SU-DHL-6 (cell line): ENCODE measurements at regions not wholly inside any gene's neighbourhood (a gene's known extent, or its start where the extent isn't known, plus 50 kb on each side); places are given as distances from the start of the nearest gene placed in this dataset.

Experiments used
- H2AFZ ChIP-seq: fragments of 200-600 bp; sonication (generic); 2 replicates; pipeline ENCODE4 v1.6.1; 2014; ENCODE audit warnings: low read depth, mild to moderate bottlenecking, moderate library complexity, mixed read lengths, antibody characterized with exemption, low read length; ENCODE audit not compliant: severe bottlenecking
- H3F3A ChIP-seq: fragments of 200-600 bp; shearing (Covaris generic); 2 replicates; pipeline ENCODE4 v1.6.0; 2016; ENCODE audit warnings: antibody characterized with exemption, mild to moderate bottlenecking; ENCODE audit not compliant: insufficient read depth
- H3K27ac ChIP-seq: fragments of 200-600 bp; sonication (generic); 2 replicates; pipeline ENCODE4 v1.5.1; 2016; ENCODE audit warnings: low read depth, mild to moderate bottlenecking, low read length, moderate library complexity, mixed read lengths
- H3K27me3 ChIP-seq: fragments of 200-600 bp; sonication (generic), shearing (Covaris generic); 2 replicates; pipeline ENCODE4 v1.6.0; 2014; ENCODE audit warnings: mild to moderate bottlenecking, low read length
- H3K36me3 ChIP-seq: fragments of 200-600 bp; sonication (generic); 2 replicates; pipeline ENCODE4 v1.6.1; 2014; ENCODE audit warnings: mild to moderate bottlenecking, low read length, mixed read lengths
- H3K4me2 ChIP-seq: fragments of 300-600, 200-600 bp; shearing (Covaris generic), sonication (generic); 2 replicates; pipeline ENCODE4 v1.6.0; 2014; ENCODE audit warnings: low read length, low read depth, mild to moderate bottlenecking; ENCODE audit not compliant: poor library complexity, severe bottlenecking
- H3K4me3 ChIP-seq: fragments of 200-600 bp; sonication (generic); 2 replicates; pipeline ENCODE4 v1.5.1; 2014; ENCODE audit warnings: antibody characterized with exemption, low read length, mild to moderate bottlenecking, mixed read lengths; ENCODE audit not compliant: insufficient read depth, poor library complexity, severe bottlenecking
- H3K79me2 ChIP-seq: fragments of 200-600 bp; sonication (generic); 2 replicates; pipeline ENCODE4 v1.6.1; 2014; ENCODE audit warnings: mild to moderate bottlenecking, low read length, moderate library complexity; ENCODE audit not compliant: insufficient read depth
- H3K9ac ChIP-seq: fragments of 200-600 bp; sonication (generic); 2 replicates; pipeline ENCODE4 v1.7.0; 2014; ENCODE audit warnings: mild to moderate bottlenecking, low read length
- H3K9me2 ChIP-seq: fragments of 200-600 bp; sonication (generic); replicated peaks from 2 replicates; pipeline ENCODE4 v1.6.1; 2014; ENCODE audit warnings: low read length; ENCODE audit not compliant: insufficient read depth
- H3K9me3 ChIP-seq: fragments of 200-600 bp; sonication (generic); 2 replicates; pipeline ENCODE4 v1.6.1; 2014; ENCODE audit warnings: low read length, mixed read lengths; ENCODE audit not compliant: insufficient read depth
- H4K20me1 ChIP-seq: fragments of 200-600 bp; sonication (generic); 2 replicates; pipeline ENCODE4 v1.6.1; 2014; ENCODE audit warnings: low read depth, mild to moderate bottlenecking, antibody characterized with exemption, low read length, moderate library complexity, mixed read lengths
- CTCF ChIP-seq: fragments of 200-600 bp; sonication (generic); IDR thresholded peaks from one replicate; pipeline ENCODE4 v1.5.1; 2017; ENCODE audit warnings: antibody characterized with exemption, mild to moderate bottlenecking, low read length, moderate library complexity; ENCODE audit not compliant: insufficient read depth, poor library complexity, severe bottlenecking
- EZH2phosphoT487 ChIP-seq: fragments of 200-600 bp; sonication (generic), shearing (Covaris generic); conservative IDR thresholded peaks from 2 replicates; pipeline ENCODE4 v1.6.1; 2018; ENCODE audit warnings: mild to moderate bottlenecking, antibody characterized with exemption, low read length, moderate library complexity, mixed read lengths

DNA sequence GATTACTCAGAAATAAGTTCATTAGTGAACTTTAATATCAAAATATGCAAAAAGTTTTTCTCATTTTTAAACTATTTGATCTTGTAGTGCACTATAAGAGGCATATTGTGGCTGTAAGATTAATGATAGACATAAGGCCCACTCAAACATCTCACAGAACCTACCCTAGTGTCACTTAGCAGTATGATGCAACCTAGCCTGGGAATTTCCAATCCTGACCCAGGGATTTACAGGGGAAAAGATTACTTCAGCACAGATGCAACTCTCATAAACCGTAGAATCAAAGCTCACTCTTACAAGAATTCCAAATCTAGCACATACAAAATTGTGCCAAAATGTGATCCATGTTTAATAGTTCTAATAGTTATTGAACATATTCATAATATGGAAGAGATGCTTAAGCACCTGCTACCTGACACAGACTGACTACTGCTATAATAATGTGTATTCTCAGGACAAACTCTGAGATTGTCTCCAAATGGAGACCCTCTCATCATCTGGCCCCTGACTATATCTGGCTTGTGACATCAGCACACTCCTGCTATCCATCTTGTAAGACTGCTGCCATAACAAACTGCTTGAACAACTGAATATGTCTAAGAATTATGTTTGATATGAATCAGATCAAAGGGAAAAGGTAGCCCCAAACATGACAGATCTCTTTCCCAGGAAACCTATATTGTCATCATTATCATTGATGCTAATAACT lies 271.9 kb downstream of the PABPC4L start:
- Histone ChIP-seq H3K4me2 (no peak overlapping the region), H3K79me2 (no peaks in the 10 kb centered on the region), H3K27me3 (no peaks in the 10 kb centered on the region), H3K27ac (no peak overlapping the region), H3K36me3 (no peaks in the 10 kb centered on the region), H4K20me1 (no peaks in the 10 kb centered on the region), H3K9me3 (no peaks in the 10 kb centered on the region), H3K9me2 (no peaks in the 10 kb centered on the region), H3K9ac (no peak overlapping the region), H3K4me3 (no peak overlapping the region), H3F3A (no peaks in the 10 kb centered on the region), H2AFZ (no peak overlapping the region)
- TF ChIP-seq CTCF, result no peak
- TF ChIP-seq EZH2phosphoT487, result no peak

- Histone ChIP-seq H2AFZ (no peak overlapping the region), H3K9me2 (no peaks in the 10 kb centered on the region), H4K20me1 (no peaks in the 10 kb centered on the region), H3K27ac (no peak overlapping the region), H3K4me2 (no peak overlapping the region), H3K9me3 (no peaks in the 10 kb centered on the region), H3K79me2 (no peaks in the 10 kb centered on the region), H3K27me3 (no peaks in the 10 kb centered on the region), H3K9ac (no peak overlapping the region), H3K4me3 (no peak overlapping the region), H3K36me3 (no peaks in the 10 kb centered on the region), H3F3A (no peaks in the 10 kb centered on the region)
- TF ChIP-seq EZH2phosphoT487 (no peak), CTCF (no peak)
These were observed 280.1 kb downstream of the PABPC4L start for GRCh38 chr4:133921280-133922195.

DNA sequence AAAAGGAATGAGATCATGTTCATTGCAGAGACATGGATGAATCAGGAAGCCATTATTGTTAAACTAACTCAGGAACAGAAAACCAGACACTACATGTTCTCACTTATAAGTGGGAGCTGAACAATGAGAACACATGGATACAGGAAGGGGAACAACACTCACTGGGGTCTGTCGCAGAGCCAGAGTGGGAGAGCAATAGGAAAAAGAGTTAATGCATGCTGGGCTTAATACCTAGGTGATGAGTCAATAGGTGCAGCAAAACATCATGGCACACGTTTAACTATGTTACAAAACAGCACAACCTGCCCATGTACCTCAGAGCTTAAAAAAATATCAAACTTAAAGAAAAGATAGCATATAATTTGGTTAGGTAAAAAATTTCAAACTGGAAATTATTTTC lies 281.4 kb downstream of the PABPC4L start:
- Histone ChIP-seq H3K4me3 (no peak overlapping the region), H3K27ac (no peak overlapping the region), H2AFZ (no peak overlapping the region), H4K20me1 (no peaks in the 10 kb centered on the region), H3K36me3 (no peaks in the 10 kb centered on the region), H3K79me2 (no peaks in the 10 kb centered on the region), H3K9me2 (no peaks in the 10 kb centered on the region), H3K27me3 (no peaks in the 10 kb centered on the region), H3K4me2 (no peak overlapping the region), H3K9me3 (no peaks in the 10 kb centered on the region), H3K9ac (no peak overlapping the region), H3F3A (no peaks in the 10 kb centered on the region)
- TF ChIP-seq CTCF (no peak), EZH2phosphoT487 (no peak)
